Endothelial cell of umbilical vein (primary cell): ENCODE measurements at regions not wholly inside any gene's neighbourhood (a gene's known extent, or its start where the extent isn't known, plus 50 kb on each side); places are given as distances from the start of the nearest gene placed in this dataset.

Source experiments
- BruUV-seq: library from RNA; stranded (reverse); fragments of 400-500 nt; replicated peaks from 2 replicates; lab custom pipeline; 2021; lab: Mats Ljungman, UMichigan
- CTCF ChIA-PET: fragments of 300-600, 350-600 bp; sonication (Branson Sonifier 250); formaldehyde crosslinking; loops from one replicate; lab custom pipeline; 2021; ENCODE audit warnings: antibody characterized with exemption, inconsistent platforms; lab: Charles Lee
- POLR2A ChIA-PET: fragments of 300-600, 350-600 bp; sonication (Branson Sonifier 250); formaldehyde crosslinking; loops from one replicate; lab custom pipeline; 2021; ENCODE audit warnings: antibody characterized with exemption, inconsistent platforms; lab: Charles Lee
- DNase-seq: peaks from one replicate; pipeline ENCODE4 v3.0.0-alpha.2; 2011; ENCODE audit warnings: low read depth, low spot score
- FAIRE-seq: peaks from 2 replicates; lab custom pipeline; 2011; peaks lifted over from hg19 to GRCh38; lab: Jason Lieb, UNC
- H2AFZ ChIP-seq: 2 replicates; pipeline ENCODE4 v1.6.0; 2012; ENCODE audit warnings: low read depth, low read length, control low read depth, inconsistent platforms
- H3K27ac ChIP-seq: 2 replicates; pipeline ENCODE4 v1.5.1; 2011; ENCODE audit warnings: low read depth, mild to moderate bottlenecking, control low read depth, low read length, moderate library complexity; ENCODE audit not compliant: insufficient read depth
- H3K27me3 ChIP-seq, 2 experiments: 2 replicates each; pipeline versions ENCODE4 v1.6.0 to v1.6.1; 2011; ENCODE audit warnings: low read length in 2 of 2, mixed read lengths in 1 of 2; ENCODE audit not compliant: control insufficient read depth in 2 of 2, insufficient read depth in 2 of 2
- H3K36me3 ChIP-seq, 2 experiments: 2 replicates in 1 of 2; 3 replicates in 1 of 2; pipeline ENCODE4 v1.5.1; 2011; ENCODE audit warnings: low read length in 2 of 2, mild to moderate bottlenecking in 1 of 2, moderate library complexity in 1 of 2; ENCODE audit not compliant: control insufficient read depth in 2 of 2, insufficient read depth in 2 of 2; ENCODE audit errors: extremely low read depth in 1 of 2
- H3K4me1 ChIP-seq: 3 replicates; pipeline ENCODE4 v1.5.1; 2011; ENCODE audit warnings: mild to moderate bottlenecking, low read length; ENCODE audit not compliant: control insufficient read depth, insufficient read depth; ENCODE audit errors: extremely low read depth
- H3K4me2 ChIP-seq: 2 replicates; pipeline ENCODE4 v1.6.1; 2011; ENCODE audit warnings: low read length, control low read depth, mixed read lengths; ENCODE audit not compliant: insufficient read depth
- H3K4me3 ChIP-seq, 3 experiments: fragments of 200-600 bp in 1 of 3; sonication (generic), shearing (Covaris generic) in 1 of 3; replicated peaks in 1 of 3; 2 replicates each; pipeline ENCODE4 v1.5.1; 2011 to 2016; ENCODE audit warnings: control low read depth in 3 of 3, low read length in 3 of 3, mild to moderate bottlenecking in 2 of 3, inconsistent platforms in 1 of 3, low read depth in 1 of 3, moderate library complexity in 1 of 3; ENCODE audit not compliant: insufficient read depth in 1 of 3
- H3K79me2 ChIP-seq: 2 replicates; pipeline ENCODE4 v1.6.0; 2012; ENCODE audit warnings: low read length, inconsistent platforms; ENCODE audit not compliant: control insufficient read depth, insufficient read depth
- H3K9ac ChIP-seq: replicated peaks from 2 replicates; pipeline ENCODE3; 2011; ENCODE audit warnings: low read length, control low read depth; ENCODE audit not compliant: insufficient read depth; ENCODE audit errors: extremely low read depth
- H3K9me1 ChIP-seq: replicated peaks from 3 replicates; pipeline ENCODE4 v1.6.0; 2011; ENCODE audit warnings: mild to moderate bottlenecking, low read length; ENCODE audit not compliant: control insufficient read depth, insufficient read depth; ENCODE audit errors: extremely low read depth
- H3K9me3 ChIP-seq: replicated peaks from 2 replicates; pipeline ENCODE4 v1.5.1; 2012; ENCODE audit warnings: low read length, inconsistent platforms; ENCODE audit not compliant: control insufficient read depth, insufficient read depth
- H4K20me1 ChIP-seq: replicated peaks from 2 replicates; pipeline ENCODE3; 2011; ENCODE audit warnings: mild to moderate bottlenecking, low read length; ENCODE audit not compliant: control insufficient read depth, insufficient read depth; ENCODE audit errors: extremely low read depth
- EZH2 ChIP-seq: IDR thresholded peaks from 2 replicates; pipeline ENCODE4 v1.6.1; 2012; ENCODE audit warnings: borderline replicate concordance, low read depth, mild to moderate bottlenecking, moderate library complexity, low read length, inconsistent platforms; ENCODE audit not compliant: severe bottlenecking
- FOS ChIP-seq: IDR thresholded peaks from 2 replicates; pipeline ENCODE4 v1.6.1; 2011; ENCODE audit warnings: mild to moderate bottlenecking, low read length, moderate library complexity, borderline replicate concordance; ENCODE audit not compliant: insufficient read depth
- GATA2 ChIP-seq: IDR thresholded peaks from 2 replicates; pipeline ENCODE4 v1.7.0; 2011; ENCODE audit warnings: low read depth, mild to moderate bottlenecking, moderate library complexity, mixed read lengths, low read length; ENCODE audit not compliant: insufficient read length, insufficient read depth
- JUN ChIP-seq: IDR thresholded peaks from 2 replicates; pipeline ENCODE4 v1.6.1; 2011; ENCODE audit warnings: borderline replicate concordance, low read depth; ENCODE audit not compliant: insufficient read length, insufficient read depth
- MYC ChIP-seq: IDR thresholded peaks from one replicate; pipeline ENCODE4 v1.6.1; 2011; ENCODE audit warnings: mild to moderate bottlenecking, low read depth, low read length
- POLR2A ChIP-seq: IDR thresholded peaks from 2 replicates; pipeline ENCODE4 v1.6.1; 2012; ENCODE audit warnings: low read depth, mild to moderate bottlenecking, control low read depth, low read length
- POLR2AphosphoS5 ChIP-seq: IDR thresholded peaks from 2 replicates; pipeline ENCODE4 v1.6.1; 2012; ENCODE audit warnings: low read depth, mild to moderate bottlenecking, control low read depth, low read length, moderate library complexity; ENCODE audit not compliant: insufficient read depth
- dilution Hi-C: fragments of 300-500 bp; cut with MboI; formaldehyde crosslinking; loops from one replicate; pipeline ENCODE4 v1.15.0; 2019; ENCODE audit warnings: low sequenced_read_pairs; ENCODE audit not compliant: extremely low pct_ligation_motif_present
- intact Hi-C: fragments of 100-400 bp; cut with micrococcal nuclease; formaldehyde crosslinking; loops from one replicate; pipeline ENCODE4 v1.10.0; 2022
- TF ChIP-seq, protein P1 (sequence below): IDR thresholded peaks from 2 replicates; pipeline ENCODE4 v1.6.1; 2011; ENCODE audit not compliant: insufficient read depth, insufficient read length
- TF ChIP-seq, protein P2 (sequence below), 2 donors: IDR thresholded peaks; 1 replicate in 1 of 2; 2 replicates in 1 of 2; pipeline ENCODE4 v1.5.1; 2011; ENCODE audit warnings: low read length in 2 of 2, mild to moderate bottlenecking in 2 of 2, moderate library complexity in 2 of 2, control low read depth in 1 of 2, inconsistent platforms in 1 of 2, low read depth in 1 of 2; ENCODE audit not compliant: insufficient read depth in 1 of 2; ENCODE audit errors: extremely low read depth in 1 of 2

DNA sequence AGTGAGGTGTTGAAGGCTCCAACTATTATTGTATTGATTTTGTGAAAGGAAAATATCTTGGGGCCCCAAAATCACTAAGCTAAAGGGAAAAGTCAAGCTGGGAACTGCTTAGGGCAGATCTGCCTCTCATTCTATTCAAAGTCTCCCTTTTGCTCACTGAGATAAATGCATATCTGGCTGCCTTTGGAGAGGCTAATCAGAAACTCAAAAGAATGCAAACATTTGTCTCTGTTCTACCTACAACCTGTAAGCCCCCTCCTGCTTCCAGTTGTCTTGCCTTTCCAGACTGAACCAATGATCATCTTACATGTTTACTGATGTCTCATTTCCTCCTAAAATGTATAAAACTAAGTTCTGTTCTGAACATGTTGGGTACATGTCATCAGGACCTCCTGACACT lies 125.9 kb downstream of the HTR1B start:
- intact Hi-C loops (no loop called here), dilution Hi-C loops (no loop called here)
- FAIRE-seq (no peak), DNase-seq (no peak)
- BruUV-seq = no TSS peak
- Histone ChIP-seq H3K4me2 (no peak overlapping the region), H3K27ac (no peak overlapping the region), H4K20me1 (no peaks in the 10 kb centered on the region), H3K36me3 (peaks cover 0 to 2% of the 10 kb centered on the region in 2 experiments), H3K4me3 (no peak overlapping the region), H3K79me2 (no peaks in the 10 kb centered on the region), H3K9me3 (peaks cover 2% of the 10 kb centered on the region), H3K27me3 (no peaks in the 10 kb centered on the region), H3K4me1 (peaks cover 8% of the 10 kb centered on the region), H3K9ac (no peak overlapping the region), H3K9me1 (no peaks in the 10 kb centered on the region), H2AFZ (no peak overlapping the region)
- POLR2A ChIA-PET = no interaction called here
- CTCF ChIA-PET = no interaction called here
- no peak for TF ChIP-seq POLR2AphosphoS5
- no peak for TF ChIP-seq EZH2
- no peak for TF ChIP-seq MYC
- TF ChIP-seq GATA2 = no peak
- TF ChIP-seq, protein P1, sequence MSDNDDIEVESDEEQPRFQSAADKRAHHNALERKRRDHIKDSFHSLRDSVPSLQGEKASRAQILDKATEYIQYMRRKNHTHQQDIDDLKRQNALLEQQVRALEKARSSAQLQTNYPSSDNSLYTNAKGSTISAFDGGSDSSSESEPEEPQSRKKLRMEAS = no peak
- TF ChIP-seq, protein P2, sequence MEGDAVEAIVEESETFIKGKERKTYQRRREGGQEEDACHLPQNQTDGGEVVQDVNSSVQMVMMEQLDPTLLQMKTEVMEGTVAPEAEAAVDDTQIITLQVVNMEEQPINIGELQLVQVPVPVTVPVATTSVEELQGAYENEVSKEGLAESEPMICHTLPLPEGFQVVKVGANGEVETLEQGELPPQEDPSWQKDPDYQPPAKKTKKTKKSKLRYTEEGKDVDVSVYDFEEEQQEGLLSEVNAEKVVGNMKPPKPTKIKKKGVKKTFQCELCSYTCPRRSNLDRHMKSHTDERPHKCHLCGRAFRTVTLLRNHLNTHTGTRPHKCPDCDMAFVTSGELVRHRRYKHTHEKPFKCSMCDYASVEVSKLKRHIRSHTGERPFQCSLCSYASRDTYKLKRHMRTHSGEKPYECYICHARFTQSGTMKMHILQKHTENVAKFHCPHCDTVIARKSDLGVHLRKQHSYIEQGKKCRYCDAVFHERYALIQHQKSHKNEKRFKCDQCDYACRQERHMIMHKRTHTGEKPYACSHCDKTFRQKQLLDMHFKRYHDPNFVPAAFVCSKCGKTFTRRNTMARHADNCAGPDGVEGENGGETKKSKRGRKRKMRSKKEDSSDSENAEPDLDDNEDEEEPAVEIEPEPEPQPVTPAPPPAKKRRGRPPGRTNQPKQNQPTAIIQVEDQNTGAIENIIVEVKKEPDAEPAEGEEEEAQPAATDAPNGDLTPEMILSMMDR (IDR thresholded peaks at IDR 0.05; ENCODE audit: extremely low read depth in 1 of 2, insufficient read depth in 1 of 2, low read depth in 1 of 2, low read length in 2 of 2) = no peak
- TF ChIP-seq POLR2A = no peak
- no peak for TF ChIP-seq JUN
- no peak for TF ChIP-seq FOS
